Lower leg skin (tissue), 4 donors: ENCODE measurements at regions not wholly inside any gene's neighbourhood (a gene's known extent, or its start where the extent isn't known, plus 50 kb on each side); places are given as distances from the start of the nearest gene placed in this dataset.
"Not testable (repeated sequence)": the region's sequence is repeated elsewhere in the genome, so short reads cannot be mapped to it uniquely, and the experiment has no call there.

Source experiments
- DNase-seq, 2 donors: peaks; one replicate each; pipeline ENCODE4 v3.0.0-alpha.2; 2019; ENCODE audit warnings: low spot score in 2 of 2
- H3K4me3 ChIP-seq: fragments of 200-600 bp; sonication (generic); 2 replicates; pipeline ENCODE4 v1.5.1; 2017; ENCODE audit warnings: mild to moderate bottlenecking, low read depth; ENCODE audit not compliant: poor library complexity, severe bottlenecking
- CTCF ChIP-seq, 3 donors: fragments of 450-650 bp; IDR thresholded peaks; one replicate each; pipeline ENCODE4 v1.5.1; 2016; ENCODE audit warnings: antibody characterized with exemption in 3 of 3, mild to moderate bottlenecking in 3 of 3, moderate library complexity in 2 of 3
- POLR2A ChIP-seq, 2 donors: fragments of 450-650 bp; IDR thresholded peaks; one replicate each; pipeline ENCODE4 v1.6.1; 2016 to 2017; ENCODE audit warnings: antibody characterized with exemption in 2 of 2, mild to moderate bottlenecking in 1 of 2, moderate library complexity in 1 of 2
- WGBS, 2 donors: methylation state at CpG; one replicate each; pipeline ENCODE4 v1.1.5; 2018; 5-methylcytosine and 5-hydroxymethylcytosine counted together
- intact Hi-C: fragments of 100-400 bp; cut with DNase I; formaldehyde crosslinking; loops from one replicate; pipeline ENCODE4 v1.15.0; 2023; ENCODE audit warnings: low total_unique reads

DNA sequence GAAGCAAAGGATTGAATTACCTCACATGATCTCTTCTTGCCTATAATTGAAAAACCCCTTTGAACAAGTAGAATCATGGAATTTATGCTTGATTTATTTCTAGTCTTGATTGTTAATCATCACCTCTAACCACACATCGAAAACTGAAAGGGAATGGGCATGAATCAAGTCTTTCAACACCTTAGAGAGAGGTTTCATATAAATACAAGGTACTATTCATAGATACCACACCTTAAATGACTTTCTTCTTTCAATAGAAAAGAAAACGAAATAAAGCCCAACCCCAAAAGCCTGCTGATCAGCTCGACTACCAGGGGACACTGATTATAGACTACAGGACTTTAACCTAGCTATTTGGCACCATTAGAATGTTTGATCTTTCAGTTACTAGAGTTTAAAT is 128.6 kb upstream of the PTPRZ1 start:
- 36 to 47% methylated on average over 3 of the region's 3 CpGs for WGBS, 2 donors
- TF ChIP-seq POLR2A (IDR thresholded peaks at IDR 0.05) (no peak), CTCF (IDR thresholded peaks at IDR 0.05) (no peak)
- H3K4me3 ChIP-seq, result no peak overlapping the region
- intact Hi-C loops, result no loop called here
- DNase-seq, result no peak

GRCh38 chr7:121741896-121742295 is 131.1 kb upstream of the PTPRZ1 start:
- no peak for DNase-seq
- TF ChIP-seq CTCF (IDR thresholded peaks at IDR 0.05) (no peak), POLR2A (IDR thresholded peaks at IDR 0.05) (no peak)
- intact Hi-C loops, result no loop called here
- no peak overlapping the region for H3K4me3 ChIP-seq

DNA sequence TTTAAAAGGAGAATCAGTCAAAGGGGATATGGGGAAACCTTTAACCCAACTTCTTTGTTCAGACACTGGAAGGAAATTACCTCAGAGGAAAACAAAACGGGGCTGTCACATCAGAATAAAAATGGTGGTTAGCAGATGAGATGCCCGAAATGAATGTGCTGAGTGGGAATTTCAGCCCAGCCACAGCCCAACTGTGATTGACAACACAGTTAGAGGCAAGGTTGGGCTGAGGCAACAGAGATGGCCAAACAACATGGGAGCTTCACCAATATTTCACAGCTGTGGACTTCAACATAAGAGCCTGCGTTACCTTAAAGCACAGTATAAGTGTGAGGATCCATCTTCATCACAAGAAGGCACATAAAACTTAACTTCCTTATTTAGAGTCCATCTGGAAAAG is 133.5 kb upstream of the PTPRZ1 start:
- no peak for DNase-seq
- 68 to 80% methylated on average over 3 of the region's 3 CpGs for WGBS, 2 donors
- intact Hi-C loops, result no loop called here
- H3K4me3 ChIP-seq, result no peak overlapping the region
- no peak for TF ChIP-seq CTCF (IDR thresholded peaks at IDR 0.05)
- no peak for TF ChIP-seq POLR2A (IDR thresholded peaks at IDR 0.05)

GRCh38 chr7:121730869-121731268 is 142.1 kb upstream of the PTPRZ1 start:
- no peak for TF ChIP-seq CTCF (IDR thresholded peaks at IDR 0.05)
- no peak for TF ChIP-seq POLR2A (IDR thresholded peaks at IDR 0.05)
- intact Hi-C loops, result no loop called here
- no peak overlapping the region for H3K4me3 ChIP-seq
- DNase-seq, result no peak

DNA sequence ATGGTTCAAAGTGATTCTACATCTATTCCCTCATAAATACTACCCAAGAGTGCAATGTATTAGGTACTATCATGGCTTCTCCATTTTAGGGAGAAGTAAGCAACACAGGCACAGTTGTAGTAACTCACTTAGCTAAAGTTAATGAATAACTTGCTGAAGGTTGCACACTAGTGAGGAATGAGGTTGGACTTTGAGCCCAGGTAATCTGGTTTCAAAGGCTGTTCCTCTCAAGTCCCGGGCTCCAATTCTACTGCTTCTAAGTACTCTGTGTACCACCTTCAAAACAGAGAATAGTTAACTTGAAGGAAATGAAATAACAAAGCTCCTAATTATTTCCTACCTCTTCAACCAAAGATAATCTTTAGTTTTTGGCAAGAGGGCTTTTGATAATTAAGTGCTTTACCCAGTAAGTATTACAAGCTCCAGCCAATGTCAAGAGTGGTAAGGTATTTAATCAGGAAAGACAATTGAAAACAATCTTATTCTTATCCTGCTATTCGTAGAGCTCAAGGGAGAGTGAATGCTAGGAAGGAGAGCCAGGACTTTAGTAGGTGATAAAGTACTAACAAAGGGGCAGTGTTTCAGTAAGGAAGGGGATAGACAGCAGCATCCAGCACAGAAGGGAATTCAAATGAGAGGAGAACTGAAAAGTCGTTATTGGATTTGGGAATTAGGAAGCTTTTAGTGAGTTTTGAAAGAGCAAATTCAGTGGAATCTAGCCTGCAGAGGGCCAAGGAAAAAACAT is 158.2 kb upstream of the PTPRZ1 start:
- DNase-seq, result no peak
- TF ChIP-seq CTCF (IDR thresholded peaks at IDR 0.05) (no peak), POLR2A (IDR thresholded peaks at IDR 0.05) (no peak)
- intact Hi-C loops, result no loop called here
- WGBS, 2 donors, result 58 to 59% methylated on average over 3 of the region's 3 CpGs
- H3K4me3 ChIP-seq, result no peak overlapping the region

- 63 to 70% methylated on average over 5 of the region's 5 CpGs for WGBS, 2 donors
- H3K4me3 ChIP-seq, DNase-seq, intact Hi-C loops: not testable (repeated sequence)
Measured at GRCh38 chr7:121712961-121713360, 160.0 kb upstream of the PTPRZ1 start.
